ENCODE measurements at regions not wholly inside any gene's neighbourhood (a gene's known extent, or its start where the extent isn't known, plus 50 kb on each side); places are given as distances from the start of the nearest gene placed in this dataset.

DNA sequence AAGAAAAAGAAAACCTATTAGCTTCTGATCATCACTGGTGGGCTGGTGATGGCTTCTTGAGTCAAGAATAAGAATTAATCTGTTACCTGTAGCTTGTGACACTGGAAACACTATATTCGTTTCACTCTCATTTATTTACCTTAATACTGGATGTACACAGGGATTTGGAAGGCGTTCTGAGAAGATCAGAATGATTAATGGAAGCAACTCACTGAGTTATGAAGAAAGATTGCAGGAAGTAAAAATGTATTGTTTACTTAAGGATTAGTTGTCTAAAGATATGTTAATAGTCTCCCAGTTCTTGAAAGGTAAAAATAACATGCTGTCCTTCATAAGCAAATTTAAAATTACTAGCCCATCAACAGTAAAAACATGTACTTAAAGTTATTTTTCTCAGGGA is 644.9 kb upstream of the NCAM2 start:
- Histone ChIP-seq H3K27ac (no peak overlapping the region), H3K36me3 (no peaks in the 10 kb centered on the region), H3K9me3 (no peaks in the 10 kb centered on the region), H3K4me3 (no peak overlapping the region), H3K27me3 (no peaks in the 10 kb centered on the region), H3K4me1 (no peaks in the 10 kb centered on the region)
- no peak for DNase-seq (ENCODE audit: low spot score in 2 of 2)
- 22% methylated on average over 2 of the region's 2 CpGs for WGBS
- no peak for TF ChIP-seq POLR2AphosphoS5 (IDR thresholded peaks at IDR 0.05)

DNA sequence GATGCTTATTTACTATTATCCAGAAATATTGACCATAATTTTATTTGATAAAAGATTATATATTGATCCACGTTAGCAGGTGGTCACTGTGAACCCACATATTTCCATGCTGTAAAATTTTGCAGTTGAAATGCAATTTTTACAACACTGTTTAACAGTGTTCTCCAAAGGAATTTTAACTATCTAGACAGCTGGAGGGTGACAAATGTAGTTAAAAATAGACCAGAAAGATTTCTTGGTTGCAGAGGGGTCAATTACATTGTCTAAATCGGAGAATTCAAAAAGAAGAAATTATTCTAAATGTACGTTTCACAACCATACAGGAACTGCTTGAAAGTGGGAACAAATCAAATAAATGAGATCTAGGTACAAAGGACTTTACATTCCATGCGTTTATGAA is 625.2 kb upstream of the NCAM2 start:
- 50% methylated on average over 4 of the region's 4 CpGs for WGBS
- Histone ChIP-seq H3K4me3 (no peak overlapping the region), H3K4me1 (no peaks in the 10 kb centered on the region), H3K27me3 (no peaks in the 10 kb centered on the region), H3K9me3 (no peaks in the 10 kb centered on the region), H3K27ac (no peak overlapping the region), H3K36me3 (no peaks in the 10 kb centered on the region)
- no peak for DNase-seq (ENCODE audit: low spot score in 2 of 2)
- no peak for TF ChIP-seq EP300 (IDR thresholded peaks at IDR 0.05)
- TF ChIP-seq, protein P1, sequence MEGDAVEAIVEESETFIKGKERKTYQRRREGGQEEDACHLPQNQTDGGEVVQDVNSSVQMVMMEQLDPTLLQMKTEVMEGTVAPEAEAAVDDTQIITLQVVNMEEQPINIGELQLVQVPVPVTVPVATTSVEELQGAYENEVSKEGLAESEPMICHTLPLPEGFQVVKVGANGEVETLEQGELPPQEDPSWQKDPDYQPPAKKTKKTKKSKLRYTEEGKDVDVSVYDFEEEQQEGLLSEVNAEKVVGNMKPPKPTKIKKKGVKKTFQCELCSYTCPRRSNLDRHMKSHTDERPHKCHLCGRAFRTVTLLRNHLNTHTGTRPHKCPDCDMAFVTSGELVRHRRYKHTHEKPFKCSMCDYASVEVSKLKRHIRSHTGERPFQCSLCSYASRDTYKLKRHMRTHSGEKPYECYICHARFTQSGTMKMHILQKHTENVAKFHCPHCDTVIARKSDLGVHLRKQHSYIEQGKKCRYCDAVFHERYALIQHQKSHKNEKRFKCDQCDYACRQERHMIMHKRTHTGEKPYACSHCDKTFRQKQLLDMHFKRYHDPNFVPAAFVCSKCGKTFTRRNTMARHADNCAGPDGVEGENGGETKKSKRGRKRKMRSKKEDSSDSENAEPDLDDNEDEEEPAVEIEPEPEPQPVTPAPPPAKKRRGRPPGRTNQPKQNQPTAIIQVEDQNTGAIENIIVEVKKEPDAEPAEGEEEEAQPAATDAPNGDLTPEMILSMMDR (IDR thresholded peaks at IDR 0.05) = no peak
- no peak for TF ChIP-seq POLR2AphosphoS5 (IDR thresholded peaks at IDR 0.05)
- TF ChIP-seq POLR2A (IDR thresholded peaks at IDR 0.05) = no peak

DNA sequence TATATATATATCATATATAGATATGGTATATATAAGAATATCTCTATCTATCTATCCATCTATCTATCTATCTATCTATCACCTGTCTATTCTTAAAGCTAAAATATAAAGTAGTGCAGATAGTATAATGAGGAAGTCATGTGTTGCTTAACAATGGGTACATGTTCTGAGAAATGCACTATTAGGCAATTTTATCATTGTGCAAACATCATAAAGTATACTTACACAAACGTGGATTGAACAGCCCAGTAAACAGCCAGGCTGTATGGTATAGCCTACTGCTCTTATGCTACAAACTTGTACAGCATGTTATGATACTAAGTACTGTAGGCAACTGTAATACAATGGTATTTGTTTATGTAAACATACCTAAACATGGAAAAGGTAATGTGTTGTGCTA is 621.0 kb upstream of the NCAM2 start:
- Histone ChIP-seq H3K36me3 (no peaks in the 10 kb centered on the region), H3K9me3 (no peaks in the 10 kb centered on the region), H3K4me3 (no peak overlapping the region), H3K27me3 (no peaks in the 10 kb centered on the region), H3K4me1 (no peaks in the 10 kb centered on the region), H3K27ac (no peak overlapping the region)
- 29% methylated on average over 1 of the region's 1 CpG for WGBS
- TF ChIP-seq EP300 (IDR thresholded peaks at IDR 0.05) = no peak
- TF ChIP-seq, protein P1 (IDR thresholded peaks at IDR 0.05) = no peak
- no peak for TF ChIP-seq POLR2A (IDR thresholded peaks at IDR 0.05)
- no peak for TF ChIP-seq POLR2AphosphoS5 (IDR thresholded peaks at IDR 0.05)
- DNase-seq (ENCODE audit: low spot score in 2 of 2) = no peak

DNA sequence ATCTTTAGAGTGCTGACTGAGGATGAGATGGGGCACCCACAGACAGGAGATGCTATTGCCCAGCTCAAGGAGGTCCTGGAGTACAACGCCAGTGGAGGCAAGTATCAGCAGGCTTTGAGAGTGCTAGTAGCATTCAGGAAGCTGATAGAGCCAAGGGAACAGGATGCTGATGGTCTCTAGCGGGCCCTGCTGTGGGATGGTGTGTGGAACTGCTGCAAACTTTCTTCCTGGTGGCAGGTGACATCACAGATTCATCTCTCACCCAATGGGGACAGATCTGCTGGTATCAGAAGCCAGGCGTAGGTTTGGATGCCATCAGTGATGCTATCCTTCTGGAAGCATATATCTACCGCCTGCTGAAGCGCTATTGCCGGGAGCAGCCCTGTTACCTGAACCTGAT is 609.8 kb upstream of the NCAM2 start:
- 84% methylated on average over 6 of the region's 6 CpGs for WGBS
- TF ChIP-seq EP300 (IDR thresholded peaks at IDR 0.05) (no peak), POLR2A (IDR thresholded peaks at IDR 0.05) (no peak), POLR2AphosphoS5 (IDR thresholded peaks at IDR 0.05) (no peak)
- TF ChIP-seq, protein P1 (IDR thresholded peaks at IDR 0.05) = no peak
- no peaks in the 10 kb centered on the region for H3K36me3 ChIP-seq
- no peak overlapping the region for H3K4me3 ChIP-seq
- H3K9me3 ChIP-seq = peaks cover 3% of the 10 kb centered on the region
- no peaks in the 10 kb centered on the region for H3K4me1 ChIP-seq
- H3K27ac ChIP-seq = no peak overlapping the region
- H3K27me3 ChIP-seq = no peaks in the 10 kb centered on the region
- DNase-seq (ENCODE audit: low spot score in 2 of 2) = no peak

DNA sequence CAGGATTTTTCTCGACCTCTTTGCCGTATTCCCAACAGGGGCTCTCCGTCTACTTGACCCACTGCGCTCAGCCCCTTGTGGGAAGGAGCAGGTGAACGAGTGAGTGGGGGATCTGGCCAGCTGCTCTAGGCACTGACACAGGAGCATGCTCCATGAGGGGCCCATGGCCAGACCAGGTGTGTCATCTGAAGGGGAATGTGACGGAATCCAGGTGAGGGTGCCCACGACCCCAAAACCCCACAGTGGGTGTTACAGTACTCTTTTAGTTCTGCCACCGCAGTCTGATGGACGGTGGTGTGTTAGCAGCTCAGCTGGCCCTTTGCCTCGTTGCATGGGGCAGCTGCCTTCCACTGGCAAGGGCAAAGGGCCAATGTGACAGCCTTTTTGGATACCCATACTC is 601.4 kb upstream of the NCAM2 start:
- Histone ChIP-seq H3K4me3 (no peak overlapping the region), H3K27ac (no peak overlapping the region), H3K9me3 (peaks cover 4% of the 10 kb centered on the region), H3K36me3 (no peaks in the 10 kb centered on the region), H3K4me1 (no peaks in the 10 kb centered on the region), H3K27me3 (no peaks in the 10 kb centered on the region)
- 87% methylated on average over 9 of the region's 10 CpGs for WGBS
- no peak for DNase-seq (ENCODE audit: low spot score in 2 of 2)
- no peak for TF ChIP-seq POLR2AphosphoS5 (IDR thresholded peaks at IDR 0.05)
- no peak for TF ChIP-seq EP300 (IDR thresholded peaks at IDR 0.05)
- no peak for TF ChIP-seq POLR2A (IDR thresholded peaks at IDR 0.05)
- TF ChIP-seq, protein P1 (IDR thresholded peaks at IDR 0.05) = no peak

DNA sequence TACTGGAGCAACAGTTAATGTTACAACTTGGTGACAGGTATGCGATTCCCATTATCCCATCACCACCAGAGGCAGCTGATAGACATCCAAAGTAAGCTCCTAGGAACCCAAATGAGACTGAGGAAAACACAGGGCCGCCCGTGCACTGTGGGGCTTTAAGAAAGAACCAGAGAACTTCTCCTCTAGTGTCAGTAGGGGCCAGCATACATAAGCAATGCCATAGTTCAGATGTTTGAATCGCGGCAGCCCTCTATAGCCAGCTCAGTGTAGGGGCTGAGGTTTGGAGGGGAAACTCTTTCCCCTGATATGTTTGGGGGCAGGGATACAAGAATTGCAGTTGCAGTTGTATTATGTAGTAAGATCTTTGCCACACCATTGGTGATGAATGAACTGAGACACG is 593.3 kb upstream of the NCAM2 start:
- no peaks in the 10 kb centered on the region for H3K36me3 ChIP-seq
- no peaks in the 10 kb centered on the region for H3K27me3 ChIP-seq
- no peak for DNase-seq (ENCODE audit: low spot score in 2 of 2)
- no peak overlapping the region for H3K4me3 ChIP-seq
- 83% methylated on average over 6 of the region's 6 CpGs for WGBS
- no peaks in the 10 kb centered on the region for H3K9me3 ChIP-seq
- no peak overlapping the region for H3K27ac ChIP-seq
- TF ChIP-seq, protein P1 (IDR thresholded peaks at IDR 0.05) = no peak
- TF ChIP-seq POLR2AphosphoS5 (IDR thresholded peaks at IDR 0.05) (no peak), EP300 (IDR thresholded peaks at IDR 0.05) (no peak), POLR2A (IDR thresholded peaks at IDR 0.05) (no peak)
- no peaks in the 10 kb centered on the region for H3K4me1 ChIP-seq
